Chondrocyte (in vitro differentiated cells): ENCODE measurements at regions not wholly inside any gene's neighbourhood (a gene's known extent, or its start where the extent isn't known, plus 50 kb on each side); places are given as distances from the start of the nearest gene placed in this dataset.
"Not testable (repeated sequence)": the region's sequence is repeated elsewhere in the genome, so short reads cannot be mapped to it uniquely, and the experiment has no call there.

ENCODE experiments used
- DNase-seq: peaks from one replicate; pipeline ENCODE4 v3.0.0; 2021; ENCODE audit warnings: mixed read lengths, low spot score
- H3K27ac Mint-ChIP-seq: one replicate; pipeline ENCODE4 v1.8.0; 2021; ENCODE audit warnings: mild to moderate bottlenecking, moderate library complexity, mixed read lengths; ENCODE audit not compliant: unreplicated experiment
- H3K27me3 Mint-ChIP-seq: 2 replicates; pipeline ENCODE4 v1.8.0; 2021; ENCODE audit warnings: low read depth, mixed read lengths
- H3K36me3 Mint-ChIP-seq: 2 replicates; pipeline ENCODE4 v1.8.0; 2021; ENCODE audit warnings: low read depth, mixed read lengths
- H3K4me1 Mint-ChIP-seq: 2 replicates; pipeline ENCODE4 v1.8.0; 2021; ENCODE audit warnings: low read depth, mild to moderate bottlenecking, mixed read lengths
- H3K4me3 Mint-ChIP-seq: one replicate; pipeline ENCODE4 v1.8.0; 2021; ENCODE audit warnings: mild to moderate bottlenecking, moderate library complexity, mixed read lengths; ENCODE audit not compliant: unreplicated experiment
- H3K9me3 Mint-ChIP-seq: 2 replicates; pipeline ENCODE4 v1.8.0; 2021; ENCODE audit warnings: low read depth, mixed read lengths
- TF ChIP-seq, protein P1 (sequence below): fragments of 200-600 bp; sonication (generic); IDR thresholded peaks from 2 replicates; pipeline ENCODE4 v1.5.0; 2021; ENCODE audit warnings: antibody characterized with exemption, mild to moderate bottlenecking, moderate library complexity

DNA sequence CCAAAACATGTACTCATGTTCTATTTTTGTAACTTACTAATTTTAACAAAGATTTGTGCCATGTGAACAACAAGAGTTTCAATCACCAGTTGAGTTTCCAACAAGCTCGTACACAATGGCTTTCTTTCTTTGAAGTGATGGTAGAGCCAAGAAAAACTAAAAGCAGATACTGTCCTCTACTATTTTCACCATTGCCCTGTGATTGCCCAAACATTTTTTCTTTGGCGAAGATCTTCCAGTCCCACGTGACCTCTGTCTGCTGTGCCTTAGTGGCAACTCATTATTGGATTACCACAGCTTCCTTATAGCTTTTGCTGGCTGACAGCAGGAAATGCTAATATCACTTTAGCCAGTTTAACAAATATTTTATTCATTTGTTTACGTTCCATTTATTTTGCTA lies 1147.1 kb downstream of the STIM2 start:
- no peaks in the 10 kb centered on the region for H3K27me3 Mint-ChIP-seq
- TF ChIP-seq, protein P1, sequence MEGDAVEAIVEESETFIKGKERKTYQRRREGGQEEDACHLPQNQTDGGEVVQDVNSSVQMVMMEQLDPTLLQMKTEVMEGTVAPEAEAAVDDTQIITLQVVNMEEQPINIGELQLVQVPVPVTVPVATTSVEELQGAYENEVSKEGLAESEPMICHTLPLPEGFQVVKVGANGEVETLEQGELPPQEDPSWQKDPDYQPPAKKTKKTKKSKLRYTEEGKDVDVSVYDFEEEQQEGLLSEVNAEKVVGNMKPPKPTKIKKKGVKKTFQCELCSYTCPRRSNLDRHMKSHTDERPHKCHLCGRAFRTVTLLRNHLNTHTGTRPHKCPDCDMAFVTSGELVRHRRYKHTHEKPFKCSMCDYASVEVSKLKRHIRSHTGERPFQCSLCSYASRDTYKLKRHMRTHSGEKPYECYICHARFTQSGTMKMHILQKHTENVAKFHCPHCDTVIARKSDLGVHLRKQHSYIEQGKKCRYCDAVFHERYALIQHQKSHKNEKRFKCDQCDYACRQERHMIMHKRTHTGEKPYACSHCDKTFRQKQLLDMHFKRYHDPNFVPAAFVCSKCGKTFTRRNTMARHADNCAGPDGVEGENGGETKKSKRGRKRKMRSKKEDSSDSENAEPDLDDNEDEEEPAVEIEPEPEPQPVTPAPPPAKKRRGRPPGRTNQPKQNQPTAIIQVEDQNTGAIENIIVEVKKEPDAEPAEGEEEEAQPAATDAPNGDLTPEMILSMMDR, result no peak

DNA sequence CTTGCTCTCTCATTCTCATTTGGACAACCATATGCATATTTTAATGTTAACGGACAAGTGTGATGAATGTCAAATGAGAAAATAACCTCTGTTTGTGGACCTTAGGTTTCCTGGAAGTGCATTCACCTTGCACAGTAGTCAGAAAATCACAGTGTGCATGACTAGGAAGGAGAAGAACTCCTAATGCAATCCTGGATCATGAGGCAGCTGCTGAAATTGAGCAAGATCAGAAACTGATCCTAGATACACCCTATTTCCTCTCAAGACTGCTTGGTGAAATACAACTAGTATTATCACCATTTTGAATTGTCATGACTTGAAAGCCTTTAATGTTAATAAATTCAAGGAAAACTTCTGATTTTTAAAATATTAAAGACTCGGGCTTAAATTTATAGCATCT lies 1148.9 kb downstream of the STIM2 start:
- Mint-ChIP-seq H3K36me3 (no peaks in the 10 kb centered on the region), H3K27ac (no peak overlapping the region), H3K4me3 (no peak overlapping the region), H3K27me3 (no peaks in the 10 kb centered on the region), H3K9me3 (no peaks in the 10 kb centered on the region), H3K4me1 (no peaks in the 10 kb centered on the region)
- no peak for DNase-seq
- TF ChIP-seq, protein P1, result no peak

More for the DNA sequence above, 1147.1 kb downstream of the STIM2 start:
- Mint-ChIP-seq H3K4me3 (no peak overlapping the region), H3K9me3 (no peaks in the 10 kb centered on the region), H3K27ac (no peak overlapping the region), H3K4me1 (no peaks in the 10 kb centered on the region), H3K36me3 (no peaks in the 10 kb centered on the region)
- DNase-seq, result no peak

DNA sequence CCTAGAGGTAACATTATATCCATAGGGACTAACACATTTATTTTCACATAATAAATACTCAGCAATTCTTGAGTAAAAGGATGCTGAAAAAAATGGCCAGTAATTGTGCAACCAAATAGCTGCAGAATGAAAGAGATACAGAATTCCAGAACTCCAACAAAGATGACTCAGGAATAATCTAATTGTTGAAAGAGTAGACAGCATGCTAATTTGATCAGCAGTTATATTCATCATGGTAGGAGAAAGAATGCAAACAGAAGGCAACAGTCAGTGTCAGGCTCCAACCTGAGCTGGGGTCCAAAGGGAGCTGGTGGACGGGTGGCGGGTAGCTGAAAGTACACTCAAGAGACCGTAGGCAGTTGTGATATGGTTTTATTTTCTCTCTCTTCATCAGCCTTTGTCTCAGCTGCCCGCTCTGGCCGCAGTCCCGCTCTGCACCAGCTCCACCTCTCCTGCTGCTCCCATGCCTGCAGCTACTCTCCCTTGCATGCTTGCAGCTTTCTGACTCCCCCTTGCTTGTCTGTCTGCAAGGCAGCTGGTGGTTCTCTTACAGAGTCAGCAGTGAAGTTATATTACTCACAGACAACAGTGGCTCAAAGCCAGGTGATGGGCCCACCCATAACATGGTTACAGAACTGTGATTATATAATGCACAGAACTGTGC lies 1150.1 kb downstream of the STIM2 start:
- H3K9me3 Mint-ChIP-seq, result no peaks in the 10 kb centered on the region
- DNase-seq, result no peak
- no peaks in the 10 kb centered on the region for H3K4me1 Mint-ChIP-seq
- TF ChIP-seq, protein P1, result no peak
- H3K4me3 Mint-ChIP-seq, result no peak overlapping the region
- no peaks in the 10 kb centered on the region for H3K36me3 Mint-ChIP-seq
- H3K27me3 Mint-ChIP-seq, result no peaks in the 10 kb centered on the region
- no peak overlapping the region for H3K27ac Mint-ChIP-seq

DNA sequence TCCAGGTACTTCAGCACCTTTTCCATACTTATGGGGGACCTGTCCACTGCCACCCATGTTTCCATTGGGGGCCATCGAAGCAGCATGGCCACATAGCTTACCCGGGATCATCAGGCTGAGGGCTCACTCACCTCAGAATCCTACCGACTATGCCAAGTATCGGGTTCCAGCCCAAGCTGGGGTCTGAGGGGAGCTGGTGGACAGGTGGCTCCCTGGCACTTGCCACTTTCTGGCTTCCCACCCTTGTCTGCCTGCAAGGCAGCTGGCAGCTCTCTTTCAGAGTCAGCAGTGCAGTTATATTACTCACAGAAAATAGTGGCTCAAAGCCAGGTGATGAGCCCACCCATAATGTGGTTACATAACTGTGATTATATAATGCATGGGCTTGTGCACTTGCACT lies 1153.8 kb downstream of the STIM2 start:
- Mint-ChIP-seq H3K27ac (no peak overlapping the region), H3K4me1 (no peaks in the 10 kb centered on the region)

DNA sequence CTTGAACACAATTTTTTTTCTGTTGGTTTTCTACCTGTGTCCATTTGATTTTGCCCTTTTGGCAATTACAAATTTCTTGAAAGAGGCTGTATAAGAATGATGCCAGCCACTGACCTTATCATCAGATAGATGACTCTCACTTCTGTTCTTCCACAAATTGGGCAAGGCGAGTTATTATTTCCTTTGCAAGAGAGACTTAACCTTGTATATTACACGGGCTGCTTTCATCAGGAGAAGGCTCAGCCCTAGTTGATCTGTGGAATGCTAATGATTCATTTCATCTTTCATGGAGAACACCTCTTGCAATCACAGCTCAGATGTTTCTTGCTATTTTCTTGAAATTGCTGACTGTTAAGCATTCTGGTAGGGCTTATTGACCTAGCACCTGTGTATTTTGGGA lies 1155.4 kb downstream of the STIM2 start:
- TF ChIP-seq, protein P1, result no peak
- DNase-seq, result no peak
- Mint-ChIP-seq H3K4me3 (no peak overlapping the region), H3K27me3 (peaks cover 4% of the 10 kb centered on the region), H3K9me3 (no peaks in the 10 kb centered on the region), H3K4me1 (no peaks in the 10 kb centered on the region), H3K36me3 (no peaks in the 10 kb centered on the region), H3K27ac (no peak overlapping the region)

More for the DNA sequence above, 1153.8 kb downstream of the STIM2 start:
- H3K27me3 Mint-ChIP-seq, result peaks cover 3% of the 10 kb centered on the region
- H3K4me3 Mint-ChIP-seq, result no peak overlapping the region
- no peak for DNase-seq
- H3K9me3 Mint-ChIP-seq, result no peaks in the 10 kb centered on the region
- TF ChIP-seq, protein P1, result no peak
- H3K36me3 Mint-ChIP-seq, result no peaks in the 10 kb centered on the region

DNA sequence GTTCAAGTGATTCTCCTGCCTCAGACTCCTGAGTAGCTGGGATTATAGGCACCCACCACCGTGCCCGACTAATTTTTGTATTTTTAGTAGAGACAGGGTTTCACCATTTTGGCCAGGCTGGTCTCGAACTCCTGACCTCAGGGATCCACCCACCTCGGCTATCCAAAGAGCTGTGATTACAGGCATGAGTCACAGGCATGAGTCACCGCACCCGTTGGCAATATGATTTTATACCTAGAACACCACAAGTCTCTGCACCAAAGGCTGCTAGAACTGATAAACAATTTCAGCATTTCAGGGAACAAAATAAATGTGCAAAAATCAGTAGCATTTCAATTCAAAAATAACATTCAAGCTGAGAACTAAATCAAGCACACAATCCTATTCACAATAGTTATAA lies 1177.6 kb downstream of the STIM2 start:
- H3K27me3 Mint-ChIP-seq, H3K4me1 Mint-ChIP-seq, H3K4me3 Mint-ChIP-seq, H3K36me3 Mint-ChIP-seq, H3K27ac Mint-ChIP-seq, DNase-seq: not testable (repeated sequence)
- peaks cover 28% of the 10 kb centered on the region for H3K9me3 Mint-ChIP-seq
